Activated naive CD4-positive, alpha-beta T cell treated with anti-CD3 and anti-CD28 coated beads, Interleukin-2, amount 50 U/mL, for 16 hours (primary cell): ENCODE measurements at regions not wholly inside any gene's neighbourhood (a gene's known extent, or its start where the extent isn't known, plus 50 kb on each side); places are given as distances from the start of the nearest gene placed in this dataset.
"Not testable (repeated sequence)": the region's sequence is repeated elsewhere in the genome, so short reads cannot be mapped to it uniquely, and the experiment has no call there.

ENCODE experiments used
- DNase-seq: peaks from one replicate; pipeline ENCODE4 v3.0.0-alpha.2; 2020

DNA sequence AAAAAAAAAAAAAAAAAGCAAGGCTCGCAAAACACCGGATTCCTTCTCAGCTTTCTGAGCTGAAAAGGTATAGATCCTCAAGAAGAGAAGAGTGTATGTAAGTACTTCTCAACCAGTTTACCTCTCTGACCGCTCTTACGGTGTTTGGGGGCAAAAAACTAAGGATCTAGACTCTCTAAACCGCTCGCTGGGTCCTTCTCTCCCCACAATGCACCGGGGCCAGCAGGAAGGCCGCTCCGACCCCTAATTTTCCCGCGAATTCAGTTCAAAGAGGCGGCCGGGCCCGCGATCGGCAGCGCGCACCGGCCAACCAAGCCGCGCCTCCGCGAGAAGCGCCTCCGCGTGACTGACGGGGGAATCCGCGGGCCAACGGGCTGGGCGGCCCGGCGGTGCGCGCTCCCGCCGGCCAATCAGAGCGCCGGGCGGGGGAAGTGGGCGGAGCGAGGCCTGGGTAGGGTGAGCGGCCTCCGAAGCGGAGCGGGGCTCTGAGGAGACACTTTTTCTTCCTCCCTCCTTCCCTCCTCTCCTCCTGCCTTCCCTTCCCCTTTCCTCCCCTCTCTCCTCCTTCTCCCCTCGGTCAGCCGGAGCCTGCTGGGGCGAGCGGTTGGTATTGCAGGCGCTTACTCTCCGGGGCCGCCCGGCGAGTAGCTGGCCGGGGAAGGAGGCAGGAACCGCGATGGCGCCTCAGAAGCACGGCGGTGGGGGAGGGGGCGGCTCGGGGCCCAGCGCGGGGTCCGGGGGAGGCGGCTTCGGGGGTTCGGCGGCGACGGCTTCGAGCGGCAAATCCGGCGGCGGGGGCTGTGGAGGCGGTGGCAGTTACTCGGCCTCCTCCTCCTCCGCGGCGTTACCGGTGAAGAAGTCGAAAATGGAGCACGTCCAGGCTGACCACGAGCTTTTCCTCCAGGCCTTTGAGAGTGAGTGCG lies 93.0 kb downstream of the CRLF3 start:
- peak; percentile 89 for DNase-seq

GRCh38 chr17:30730837-30731209 lies 93.7 kb downstream of the CRLF3 start:
- not testable (repeated sequence) for DNase-seq

DNA sequence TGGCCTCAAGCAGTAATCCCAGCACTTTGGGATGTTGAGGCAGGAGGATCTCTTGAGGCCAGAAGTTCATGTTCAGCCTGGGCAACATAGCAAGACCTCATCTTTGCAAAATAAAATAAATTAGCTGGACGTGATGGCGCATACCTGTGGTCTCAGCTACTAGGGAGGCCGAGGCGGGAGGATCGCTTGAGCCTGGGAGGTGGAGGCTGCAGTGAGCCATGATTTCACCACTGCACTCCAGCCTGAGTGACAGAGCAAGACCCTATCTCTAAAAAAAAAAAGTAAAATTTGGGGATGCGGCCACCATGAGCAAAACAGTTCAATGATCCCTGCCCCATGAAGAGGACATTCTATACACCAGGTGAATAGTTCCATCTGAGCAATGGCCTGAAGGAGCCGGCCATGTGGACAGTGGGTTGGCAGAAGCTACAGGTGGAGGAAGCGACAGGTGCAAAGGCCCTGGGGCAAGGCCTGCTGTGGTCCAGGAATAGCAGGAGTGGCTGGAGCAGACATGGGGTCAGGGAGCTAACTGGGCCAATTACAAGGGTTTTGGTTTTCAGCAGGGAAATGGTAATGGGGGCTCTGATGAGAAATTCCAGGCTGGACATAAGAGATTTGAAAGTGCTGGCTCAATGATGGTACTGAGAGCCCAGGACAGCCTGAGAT lies 94.2 kb downstream of the CRLF3 start:
- DNase-seq: not testable (repeated sequence)

GRCh38 chr17:30729471-30730170 lies 94.9 kb downstream of the CRLF3 start:
- DNase-seq: not testable (repeated sequence)

GRCh38 chr17:30727517-30727916 lies 97.0 kb downstream of the CRLF3 start:
- not testable (repeated sequence) for DNase-seq

GRCh38 chr17:30726734-30727133 lies 97.8 kb downstream of the CRLF3 start:
- DNase-seq: not testable (repeated sequence)

- DNase-seq: not testable (repeated sequence)
These were observed 98.2 kb downstream of the CRLF3 start for GRCh38 chr17:30726310-30726709.

DNA sequence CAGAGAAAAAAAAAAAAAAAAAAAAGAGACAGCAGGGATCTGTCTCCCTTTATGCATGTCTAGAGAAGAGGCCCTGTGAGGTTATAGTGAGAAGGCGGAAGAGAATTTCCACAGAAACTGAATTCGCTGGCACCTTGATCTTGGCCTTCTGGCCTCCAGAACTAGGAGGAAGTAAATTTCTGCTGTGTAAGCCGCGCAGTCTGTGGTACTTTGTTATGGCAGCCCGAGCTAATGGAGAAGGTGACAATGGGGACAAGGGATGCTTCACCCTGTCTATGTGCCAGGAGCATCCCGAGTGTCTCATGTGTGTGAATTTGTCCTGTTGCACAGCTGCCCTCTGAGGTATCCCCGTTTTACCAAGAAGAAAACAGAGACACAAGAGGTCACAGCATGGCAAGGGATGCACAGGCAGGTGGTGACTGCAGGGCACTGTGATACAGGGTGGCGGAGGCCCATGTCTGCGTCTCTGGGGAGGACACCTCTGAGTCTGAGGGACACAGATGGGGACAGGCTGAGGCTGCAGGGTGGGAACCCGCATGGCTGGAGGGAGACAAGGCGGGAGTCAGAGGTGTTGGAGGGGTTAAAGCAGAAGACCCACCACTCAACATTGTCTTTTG lies 100.3 kb downstream of the CRLF3 start:
- DNase-seq: not testable (repeated sequence)

- DNase-seq: not testable (repeated sequence)
These were observed 102.2 kb downstream of the CRLF3 start for GRCh38 chr17:30722114-30722780.

GRCh38 chr17:30720971-30721370 lies 103.5 kb downstream of the CRLF3 start:
- DNase-seq: not testable (repeated sequence)

- peak; percentile 8 for DNase-seq
These were observed 104.5 kb downstream of the CRLF3 start for GRCh38 chr17:30720013-30720471.

- DNase-seq: peak; percentile 78
These were observed 105.1 kb downstream of the CRLF3 start for GRCh38 chr17:30719131-30719973.

GRCh38 chr17:30718691-30719090 lies 105.8 kb downstream of the CRLF3 start:
- DNase-seq: peak; percentile 4

DNA sequence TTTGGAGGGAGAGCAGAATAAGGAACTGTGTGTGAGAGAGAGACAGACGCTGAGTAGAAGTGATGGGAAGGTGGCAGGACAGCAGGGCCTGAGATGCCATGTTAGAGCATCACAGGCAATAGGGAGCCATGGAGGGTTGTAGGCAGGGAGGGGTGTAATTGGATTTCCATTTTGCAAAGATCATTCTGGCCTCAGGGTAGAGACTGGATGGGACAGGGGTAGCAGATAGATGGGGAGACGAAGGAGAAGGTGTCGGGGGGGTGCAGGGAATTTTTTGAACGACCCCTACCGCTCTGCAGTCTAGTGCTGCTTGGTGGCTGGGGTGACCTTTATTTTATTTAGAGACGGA lies 106.4 kb downstream of the CRLF3 start:
- not testable (repeated sequence) for DNase-seq

GRCh38 chr17:30717291-30718098 lies 107.0 kb downstream of the CRLF3 start:
- peak; percentile 5 for DNase-seq

- peak; percentile 9 for DNase-seq
These were observed 107.8 kb downstream of the CRLF3 start for GRCh38 chr17:30716461-30717290.

DNA sequence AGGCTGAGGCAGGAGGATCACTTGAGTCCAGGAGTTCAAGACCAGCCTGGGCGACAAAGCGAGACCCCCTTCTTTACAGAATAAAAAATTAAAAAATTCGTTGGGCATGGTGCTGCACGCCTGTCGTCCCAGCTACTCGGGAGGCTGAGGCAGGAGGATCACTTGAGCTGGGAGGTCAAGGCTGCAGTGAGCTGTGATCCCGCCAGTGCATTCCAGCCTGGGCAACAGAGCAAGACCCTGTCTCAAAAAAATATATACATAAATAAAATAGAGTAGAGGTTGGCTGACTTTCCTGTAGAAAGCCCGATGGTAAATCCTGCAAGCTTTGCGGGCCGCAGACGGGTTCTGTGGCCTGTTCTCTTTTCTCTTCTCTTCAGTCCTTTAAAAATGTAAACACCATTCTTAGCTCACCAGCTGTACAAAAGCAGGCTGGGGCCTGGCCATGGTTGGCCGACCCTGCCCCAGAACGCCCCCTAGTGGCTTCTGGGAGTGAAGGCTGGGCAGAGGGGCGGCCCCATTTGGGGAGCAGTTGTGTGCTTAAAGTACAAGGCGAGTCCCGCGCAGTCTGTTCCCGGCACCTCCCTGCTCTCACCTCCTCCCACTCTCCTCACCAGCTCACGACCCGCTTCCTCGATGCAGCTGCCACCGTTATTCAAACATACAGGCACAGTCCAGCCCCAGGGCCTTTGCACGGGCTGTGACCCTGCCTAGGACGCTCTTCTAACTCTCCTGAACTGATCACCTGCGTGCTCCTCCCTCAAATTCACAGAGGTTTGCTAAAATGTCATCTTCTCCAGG lies 109.5 kb downstream of the CRLF3 start:
- DNase-seq: peak; percentile 52

GRCh38 chr17:30713805-30714204 lies 110.7 kb downstream of the CRLF3 start:
- DNase-seq: not testable (repeated sequence)

DNA sequence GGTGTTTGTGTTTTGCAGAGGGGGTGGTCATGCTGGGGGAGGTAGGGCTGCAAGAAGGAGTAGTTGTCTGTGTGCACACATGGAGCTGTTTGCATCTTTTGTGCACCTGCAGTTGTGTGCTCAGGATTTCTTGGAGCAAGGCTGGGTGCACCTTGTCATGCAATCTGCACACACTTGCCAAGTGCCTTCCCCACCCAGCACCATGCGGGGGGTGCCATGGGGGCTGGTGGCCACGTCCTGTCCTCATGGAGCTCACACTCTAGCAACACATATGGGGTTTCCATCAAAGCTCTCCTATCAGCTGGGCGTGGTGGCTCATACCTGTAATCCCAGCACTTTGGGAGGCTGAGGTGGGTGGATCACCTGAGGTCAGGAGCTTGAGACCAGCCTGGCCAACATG lies 111.6 kb downstream of the CRLF3 start:
- DNase-seq: not testable (repeated sequence)
